Fibroblast of mammary gland (primary cell): ENCODE measurements at regions not wholly inside any gene's neighbourhood (a gene's known extent, or its start where the extent isn't known, plus 50 kb on each side); places are given as distances from the start of the nearest gene placed in this dataset.

ENCODE experiments used
- DNase-seq: peaks from one replicate; pipeline ENCODE4 v3.0.0-alpha.2; 2010; ENCODE audit warnings: low read depth
- H3K4me3 ChIP-seq: 2 replicates; pipeline ENCODE4 v1.5.1; 2011; ENCODE audit warnings: low read depth, mild to moderate bottlenecking, low read length, moderate library complexity; ENCODE audit not compliant: control insufficient read depth
- CTCF ChIP-seq: conservative IDR thresholded peaks from 2 replicates; pipeline ENCODE4 v1.5.1; 2011; ENCODE audit warnings: low read depth, low read length, inconsistent platforms; ENCODE audit not compliant: control insufficient read depth, insufficient read depth

- no peak for TF ChIP-seq CTCF
- H3K4me3 ChIP-seq, result no peak overlapping the region
- no peak for DNase-seq
These were observed 503.3 kb downstream of the COG6 start for GRCh38 chr13:40158757-40159156.

- no peak for TF ChIP-seq CTCF
- no peak overlapping the region for H3K4me3 ChIP-seq
- no peak for DNase-seq
These were observed 504.3 kb downstream of the COG6 start for GRCh38 chr13:40159736-40160135.

- no peak overlapping the region for H3K4me3 ChIP-seq
- no peak for TF ChIP-seq CTCF
- DNase-seq, result peak; percentile 43
These were observed 505.3 kb downstream of the COG6 start for GRCh38 chr13:40160618-40161350.

GRCh38 chr13:40161351-40161810 lies 505.1 kb downstream of the FOXO1 start:
- DNase-seq, result no peak
- H3K4me3 ChIP-seq, result no peak overlapping the region
- no peak for TF ChIP-seq CTCF

- H3K4me3 ChIP-seq, result no peak overlapping the region
- TF ChIP-seq CTCF, result no peak
- DNase-seq, result no peak
These were observed 504.5 kb downstream of the FOXO1 start for GRCh38 chr13:40161931-40162330.

- DNase-seq, result no peak
- TF ChIP-seq CTCF, result no peak
- H3K4me3 ChIP-seq, result no peak overlapping the region
These were observed 503.1 kb downstream of the FOXO1 start for GRCh38 chr13:40163066-40164000.
